SK-N-SH (cell line): ENCODE measurements at regions not wholly inside any gene's neighbourhood (a gene's known extent, or its start where the extent isn't known, plus 50 kb on each side); places are given as distances from the start of the nearest gene placed in this dataset.

Source experiments
- CTCF ChIA-PET: fragments of 300-600, 350-600 bp; formaldehyde crosslinking; extraction: SDS; loops from one replicate; lab custom pipeline; 2021; lab: Yijun Ruan, JAX
- POLR2A ChIA-PET: fragments of 350-600 bp; sonication (Branson Sonifier 250); formaldehyde crosslinking; extraction: SDS; loops from one replicate; lab custom pipeline; 2020; ENCODE audit warnings: antibody characterized with exemption, inconsistent platforms; lab: Yijun Ruan, JAX
- DNase-seq: peaks from one replicate; pipeline ENCODE4 v3.0.0; 2012
- H2AFZ ChIP-seq: fragments of 200-600 bp; sonication (generic); 2 replicates; pipeline ENCODE4 v1.8.1; 2016; ENCODE audit warnings: antibody characterized with exemption, mild to moderate bottlenecking, low read depth
- H3F3A ChIP-seq: fragments of 200-600 bp; sonication (generic); replicated peaks from 2 replicates; pipeline ENCODE3; 2016; ENCODE audit warnings: antibody characterized with exemption, mild to moderate bottlenecking; ENCODE audit not compliant: insufficient read depth
- H3K27ac ChIP-seq, 2 experiments: fragments of 200-500 bp in 1 of 2; fragments of 200-600 bp in 1 of 2; sonication (Bioruptor generic) in 1 of 2; sonication (generic), shearing (Covaris generic) in 1 of 2; 2 replicates each; pipeline versions ENCODE4 v1.5.1 to v1.6.1; 2014 to 2016; ENCODE audit warnings: low read depth in 2 of 2, inconsistent platforms in 1 of 2, low read length in 1 of 2, mild to moderate bottlenecking in 1 of 2, mixed read lengths in 1 of 2
- H3K27me3 ChIP-seq: fragments of 200-600 bp; sonication (generic), shearing (Covaris generic); 2 replicates; pipeline ENCODE4 v1.6.1; 2016; ENCODE audit warnings: mixed run types; ENCODE audit not compliant: insufficient read depth
- H3K36me3 ChIP-seq, 2 experiments: fragments of 200-500 bp in 1 of 2; fragments of 200-600 bp in 1 of 2; sonication (Bioruptor generic) in 1 of 2; sonication (generic) in 1 of 2; replicated peaks in 1 of 2; 2 replicates each; pipeline versions ENCODE3 to v1.5.1; 2014 to 2016; ENCODE audit warnings: low read length in 1 of 2, mild to moderate bottlenecking in 1 of 2; ENCODE audit not compliant: insufficient read depth in 2 of 2, control insufficient read depth in 1 of 2
- H3K4me1 ChIP-seq, 2 experiments: fragments of 200-500 bp in 1 of 2; fragments of 200-600 bp in 1 of 2; sonication (Bioruptor generic) in 1 of 2; sonication (generic), shearing (Covaris generic) in 1 of 2; 2 replicates each; pipeline versions ENCODE4 v1.5.1 to v1.6.1; 2014 to 2016; ENCODE audit warnings: low read depth in 1 of 2, low read length in 1 of 2, mixed run types in 1 of 2; ENCODE audit not compliant: insufficient read depth in 2 of 2, control insufficient read depth in 1 of 2
- H3K4me2 ChIP-seq: fragments of 200-600 bp; sonication (generic), shearing (Covaris generic); 2 replicates; pipeline ENCODE4 v1.6.1; 2017; ENCODE audit warnings: mixed run types
- H3K4me3 ChIP-seq, 2 experiments: fragments of 200-500 bp in 1 of 2; fragments of 200-600 bp in 1 of 2; sonication (Bioruptor generic) in 1 of 2; sonication (generic), shearing (Covaris generic) in 1 of 2; 2 replicates each; pipeline versions ENCODE4 v1.5.1 to v1.8.1; 2014 to 2016; ENCODE audit warnings: low read depth in 2 of 2, inconsistent platforms in 1 of 2, low read length in 1 of 2, mild to moderate bottlenecking in 1 of 2, mixed read lengths in 1 of 2, moderate library complexity in 1 of 2
- H3K79me2 ChIP-seq: fragments of 200-600 bp; sonication (generic); 2 replicates; pipeline ENCODE4 v1.8.1; 2017; ENCODE audit warnings: mild to moderate bottlenecking; ENCODE audit not compliant: insufficient read depth
- H3K9ac ChIP-seq: fragments of 200-600 bp; sonication (generic); 2 replicates; pipeline ENCODE4 v1.6.1; 2017; ENCODE audit warnings: mixed run types
- H3K9me2 ChIP-seq: fragments of 200-600 bp; sonication (generic); 2 replicates; pipeline ENCODE4 v1.6.1; 2017; ENCODE audit warnings: mixed run types
- H3K9me3 ChIP-seq: fragments of 200-600 bp; sonication (generic); 2 replicates; pipeline ENCODE4 v1.6.1; 2017; ENCODE audit warnings: mixed run types, mild to moderate bottlenecking, moderate library complexity
- H4K20me1 ChIP-seq: fragments of 200-600 bp; sonication (generic); 2 replicates; pipeline ENCODE4 v1.6.1; 2017; ENCODE audit warnings: mild to moderate bottlenecking, mixed run types; ENCODE audit not compliant: insufficient read depth
- FOXM1 ChIP-seq: IDR thresholded peaks from 2 replicates; pipeline ENCODE4 v1.4.0; 2012; ENCODE audit warnings: low read depth, mild to moderate bottlenecking
- GABPA ChIP-seq: IDR thresholded peaks from 2 replicates; pipeline ENCODE4 v1.4.0; 2012; ENCODE audit warnings: low read depth, mild to moderate bottlenecking
- MAX ChIP-seq: IDR thresholded peaks from 2 replicates; pipeline ENCODE4 v1.4.0; 2012; ENCODE audit warnings: low read depth
- MEF2A ChIP-seq: IDR thresholded peaks from 2 replicates; pipeline ENCODE4 v1.4.0; 2012; ENCODE audit warnings: low read depth, borderline replicate concordance
- NRF1 ChIP-seq: IDR thresholded peaks from 2 replicates; pipeline ENCODE4 v1.6.1; 2012; ENCODE audit warnings: low read depth, mild to moderate bottlenecking, low read length
- RAD21 ChIP-seq: IDR thresholded peaks from 2 replicates; pipeline ENCODE4 v1.6.1; 2012; ENCODE audit warnings: mild to moderate bottlenecking, low read length
- RCOR1 ChIP-seq: fragments of 150-350 bp; IDR thresholded peaks from 2 replicates; pipeline ENCODE4 v1.6.1; 2017; ENCODE audit warnings: antibody characterized with exemption, low read length
- RFX5 ChIP-seq: IDR thresholded peaks from 2 replicates; pipeline ENCODE4 v1.6.1; 2012; ENCODE audit warnings: mild to moderate bottlenecking, improper control_type of control experiment, low read length
- SMC3 ChIP-seq: IDR thresholded peaks from 2 replicates; pipeline ENCODE4 v1.6.1; 2012; ENCODE audit warnings: low read depth, low read length, improper control_type of control experiment
- TAF1 ChIP-seq: IDR thresholded peaks from 2 replicates; pipeline ENCODE4 v1.6.1; 2012; ENCODE audit warnings: low read depth, mild to moderate bottlenecking, low read length, moderate library complexity, borderline replicate concordance
- TEAD4 ChIP-seq: IDR thresholded peaks from 2 replicates; pipeline ENCODE4 v1.4.0; 2012; ENCODE audit warnings: mild to moderate bottlenecking, borderline replicate concordance; ENCODE audit not compliant: insufficient read depth
- YY1 ChIP-seq: IDR thresholded peaks from 2 replicates; pipeline ENCODE4 v1.4.0; 2012; ENCODE audit warnings: low read depth, mild to moderate bottlenecking
- WGBS: methylation state at CpG from one replicate; pipeline ENCODE4 v1.1.6; 2017; ENCODE audit warnings: low lambda C conversion rate; 5-methylcytosine and 5-hydroxymethylcytosine counted together
- TF ChIP-seq, protein P1 (sequence below): IDR thresholded peaks from 2 replicates; pipeline ENCODE4 v1.4.0; 2012; ENCODE audit warnings: low read depth, borderline replicate concordance
- TF ChIP-seq, protein P2 (sequence below): fragments of 200-600 bp; sonication (generic); IDR thresholded peaks from 2 replicates; pipeline ENCODE4 v1.6.1; 2017; ENCODE audit warnings: antibody characterized with exemption, mild to moderate bottlenecking, moderate library complexity

GRCh38 chr1:101511202-101511891 is 274.5 kb downstream of the S1PR1 start:
- H3K79me2 ChIP-seq: no peaks in the 10 kb centered on the region
- no peaks in the 10 kb centered on the region for H3K36me3 ChIP-seq
- no peaks in the 10 kb centered on the region; a peak in 1 of 4 replicates for H3K4me1 ChIP-seq
- H3K27me3 ChIP-seq: no peaks in the 10 kb centered on the region
- DNase-seq: no peak
- H3K9ac ChIP-seq: no peak overlapping the region
- H3K9me3 ChIP-seq: no peaks in the 10 kb centered on the region
- no peaks in the 10 kb centered on the region for H3K9me2 ChIP-seq
- H2AFZ ChIP-seq: no peak overlapping the region
- ChIA-PET CTCF (interaction anchor here (0.8 to 1.2 kb wide), 2 partner anchors 9 to 154 kb away, joined by 3 to 4 read pairs; no protein-coding TSS in a partner anchor), POLR2A (no interaction called here)
- no peak overlapping the region for H3K27ac ChIP-seq
- H3K4me2 ChIP-seq: no peak overlapping the region
- H3F3A ChIP-seq: no peaks in the 10 kb centered on the region
- no peak for TF ChIP-seq GABPA
- no peak for TF ChIP-seq TEAD4
- TF ChIP-seq YY1: no peak
- TF ChIP-seq RFX5: no peak
- no peak for TF ChIP-seq NRF1
- TF ChIP-seq, protein P1, sequence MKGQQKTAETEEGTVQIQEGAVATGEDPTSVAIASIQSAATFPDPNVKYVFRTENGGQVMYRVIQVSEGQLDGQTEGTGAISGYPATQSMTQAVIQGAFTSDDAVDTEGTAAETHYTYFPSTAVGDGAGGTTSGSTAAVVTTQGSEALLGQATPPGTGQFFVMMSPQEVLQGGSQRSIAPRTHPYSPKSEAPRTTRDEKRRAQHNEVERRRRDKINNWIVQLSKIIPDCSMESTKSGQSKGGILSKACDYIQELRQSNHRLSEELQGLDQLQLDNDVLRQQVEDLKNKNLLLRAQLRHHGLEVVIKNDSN: no peak
- TF ChIP-seq MAX: no peak
- no peak for TF ChIP-seq TAF1
- no peak overlapping the region for H3K4me3 ChIP-seq
- 43% methylated on average over 2 of the region's 2 CpGs for WGBS
- no peaks in the 10 kb centered on the region for H4K20me1 ChIP-seq

- Histone ChIP-seq H3K9me3 (no peaks in the 10 kb centered on the region), H3K9ac (no peak overlapping the region), H3K4me2 (no peak overlapping the region), H3K36me3 (no peaks in the 10 kb centered on the region), H3K79me2 (no peaks in the 10 kb centered on the region), H3K4me3 (peak overlapping the region in 1 of 2 experiments; percentile 38; a peak in 1 of 4 replicates), H3F3A (no peaks in the 10 kb centered on the region), H3K27ac (no peak overlapping the region), H3K4me1 (no peaks in the 10 kb centered on the region), H4K20me1 (no peaks in the 10 kb centered on the region), H3K27me3 (no peaks in the 10 kb centered on the region), H3K9me2 (no peaks in the 10 kb centered on the region), H2AFZ (no peak overlapping the region)
- ChIA-PET POLR2A (no interaction called here), CTCF (interaction anchor here (0.6 to 3.5 kb wide), 30 partner anchors 9 to 1941 kb away, joined by 3 to 28 read pairs (median 4); no protein-coding TSS in a partner anchor)
- WGBS: 34% methylated on average over 4 of the region's 4 CpGs
- peak; percentile 42 for DNase-seq
- no peak for TF ChIP-seq RCOR1
- peak; percentile 64 for TF ChIP-seq SMC3
- TF ChIP-seq, protein P2, sequence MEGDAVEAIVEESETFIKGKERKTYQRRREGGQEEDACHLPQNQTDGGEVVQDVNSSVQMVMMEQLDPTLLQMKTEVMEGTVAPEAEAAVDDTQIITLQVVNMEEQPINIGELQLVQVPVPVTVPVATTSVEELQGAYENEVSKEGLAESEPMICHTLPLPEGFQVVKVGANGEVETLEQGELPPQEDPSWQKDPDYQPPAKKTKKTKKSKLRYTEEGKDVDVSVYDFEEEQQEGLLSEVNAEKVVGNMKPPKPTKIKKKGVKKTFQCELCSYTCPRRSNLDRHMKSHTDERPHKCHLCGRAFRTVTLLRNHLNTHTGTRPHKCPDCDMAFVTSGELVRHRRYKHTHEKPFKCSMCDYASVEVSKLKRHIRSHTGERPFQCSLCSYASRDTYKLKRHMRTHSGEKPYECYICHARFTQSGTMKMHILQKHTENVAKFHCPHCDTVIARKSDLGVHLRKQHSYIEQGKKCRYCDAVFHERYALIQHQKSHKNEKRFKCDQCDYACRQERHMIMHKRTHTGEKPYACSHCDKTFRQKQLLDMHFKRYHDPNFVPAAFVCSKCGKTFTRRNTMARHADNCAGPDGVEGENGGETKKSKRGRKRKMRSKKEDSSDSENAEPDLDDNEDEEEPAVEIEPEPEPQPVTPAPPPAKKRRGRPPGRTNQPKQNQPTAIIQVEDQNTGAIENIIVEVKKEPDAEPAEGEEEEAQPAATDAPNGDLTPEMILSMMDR: peak; percentile 86
- TF ChIP-seq MEF2A: no peak
- peak; percentile 84 for TF ChIP-seq RAD21
- TF ChIP-seq FOXM1: no peak
- TF ChIP-seq, all 33 proteins: peak for 3
Observed at GRCh38 chr1:101520302-101520701, 283.5 kb downstream of the S1PR1 start.
